Right atrium auricular region (tissue), 2 donors: ENCODE measurements at regions not wholly inside any gene's neighbourhood (a gene's known extent, or its start where the extent isn't known, plus 50 kb on each side); places are given as distances from the start of the nearest gene placed in this dataset.
A peak's percentile ranks its signal among the peaks of the same experiment; 100 is the strongest.
"Not testable (repeated sequence)": the region's sequence is repeated elsewhere in the genome, so short reads cannot be mapped to it uniquely, and the experiment has no call there.

ENCODE experiments used
- DNase-seq: peaks from one replicate; pipeline ENCODE4 v3.0.0-alpha.2; 2019; ENCODE audit warnings: low spot score
- H3K27ac ChIP-seq, 2 donors: fragments of 200-600 bp; sonication (generic); 1 replicate in 1 of 2; 2 replicates in 1 of 2; pipeline ENCODE4 v1.5.1; 2016 to 2019
- H3K27me3 ChIP-seq, 2 donors: fragments of 200-600 bp; sonication (generic); one replicate each; pipeline versions ENCODE4 v1.5.1 to v1.6.0; 2017 to 2019
- H3K36me3 ChIP-seq: fragments of 200-600 bp; sonication (generic); one replicate; pipeline ENCODE4 v1.5.1; 2016
- H3K4me1 ChIP-seq, 2 donors: fragments of 200-600 bp; sonication (generic); one replicate each; pipeline versions ENCODE4 v1.5.1 to v1.6.0; 2017 to 2019
- H3K4me3 ChIP-seq, 2 donors: fragments of 200-600 bp; sonication (generic); 1 replicate in 1 of 2; 2 replicates in 1 of 2; pipeline ENCODE4 v1.5.1; 2017 to 2019; ENCODE audit warnings: mild to moderate bottlenecking in 1 of 2, moderate library complexity in 1 of 2
- H3K9me3 ChIP-seq, 2 donors: fragments of 200-600 bp; sonication (generic); one replicate each; pipeline ENCODE4 v1.5.1; 2019
- CTCF ChIP-seq, 2 donors: fragments of 200-600 bp; sonication (generic); IDR thresholded peaks; one replicate each; pipeline ENCODE4 v1.5.1; 2019; ENCODE audit warnings: antibody characterized with exemption in 2 of 2

- Histone ChIP-seq H3K36me3 (no peaks in the 10 kb centered on the region), H3K27ac (no peak overlapping the region), H3K4me3 (no peak overlapping the region), H3K4me1 (no peaks in the 10 kb centered on the region), H3K9me3 (no peaks in the 10 kb centered on the region), H3K27me3 (no peaks in the 10 kb centered on the region)
- no peak for DNase-seq
- TF ChIP-seq CTCF (IDR thresholded peaks at IDR 0.05): no peak
Observed at GRCh38 chr13:24998433-24998832, 97.5 kb upstream of the PABPC3 start.

GRCh38 chr13:25001476-25002206 lies 94.3 kb upstream of the PABPC3 start:
- H3K27ac ChIP-seq: no peak overlapping the region
- H3K27me3 ChIP-seq: no peaks in the 10 kb centered on the region
- H3K9me3 ChIP-seq: no peaks in the 10 kb centered on the region
- no peaks in the 10 kb centered on the region for H3K4me1 ChIP-seq
- no peak for TF ChIP-seq CTCF (IDR thresholded peaks at IDR 0.05)
- H3K36me3 ChIP-seq: no peaks in the 10 kb centered on the region
- no peak for DNase-seq
- H3K4me3 ChIP-seq: no peak overlapping the region

GRCh38 chr13:25002311-25002710 lies 93.6 kb upstream of the PABPC3 start:
- H3K27ac ChIP-seq, H3K9me3 ChIP-seq, DNase-seq, H3K4me1 ChIP-seq, H3K4me3 ChIP-seq, H3K36me3 ChIP-seq, H3K27me3 ChIP-seq: not testable (repeated sequence)

GRCh38 chr13:25004489-25004888 lies 91.4 kb upstream of the PABPC3 start:
- not testable (repeated sequence) for DNase-seq, H3K4me1 ChIP-seq, H3K27me3 ChIP-seq, H3K4me3 ChIP-seq, H3K9me3 ChIP-seq, H3K27ac ChIP-seq, H3K36me3 ChIP-seq

GRCh38 chr13:25005050-25005497 lies 90.9 kb upstream of the PABPC3 start:
- H3K9me3 ChIP-seq, H3K4me3 ChIP-seq, H3K36me3 ChIP-seq, DNase-seq, H3K27ac ChIP-seq, H3K4me1 ChIP-seq, H3K27me3 ChIP-seq: not testable (repeated sequence)
- TF ChIP-seq CTCF (IDR thresholded peaks at IDR 0.05): peak in 1 of 2 donors; percentile 43

GRCh38 chr13:25007389-25007788 lies 88.5 kb upstream of the PABPC3 start:
- H3K36me3 ChIP-seq, H3K9me3 ChIP-seq, H3K27me3 ChIP-seq, H3K27ac ChIP-seq, H3K4me1 ChIP-seq, H3K4me3 ChIP-seq, DNase-seq: not testable (repeated sequence)

GRCh38 chr13:25014398-25014973 lies 81.5 kb upstream of the PABPC3 start:
- not testable (repeated sequence) for H3K4me1 ChIP-seq, H3K27me3 ChIP-seq, H3K4me3 ChIP-seq, H3K36me3 ChIP-seq, H3K9me3 ChIP-seq, DNase-seq, H3K27ac ChIP-seq

GRCh38 chr13:25017176-25017575 lies 78.8 kb upstream of the PABPC3 start:
- H3K27ac ChIP-seq, H3K27me3 ChIP-seq, H3K36me3 ChIP-seq, H3K9me3 ChIP-seq, H3K4me1 ChIP-seq, DNase-seq, H3K4me3 ChIP-seq: not testable (repeated sequence)

GRCh38 chr13:25017808-25018728 lies 77.9 kb upstream of the PABPC3 start:
- not testable (repeated sequence) for H3K27ac ChIP-seq, H3K4me1 ChIP-seq, DNase-seq, H3K27me3 ChIP-seq, H3K36me3 ChIP-seq, H3K9me3 ChIP-seq
- peak overlapping the region in 1 of 2 donors; percentile 37 for H3K4me3 ChIP-seq
